Stimulated activated CD4-positive, alpha-beta T cell treated with anti-CD3 and anti-CD28 coated beads, Interleukin-1b, Interleukin-23, amount 100 ng/mL, for 48 hours (primary cell): ENCODE measurements at regions not wholly inside any gene's neighbourhood (a gene's known extent, or its start where the extent isn't known, plus 50 kb on each side); places are given as distances from the start of the nearest gene placed in this dataset.

Experiments
- DNase-seq: peaks from one replicate; pipeline ENCODE4 v3.0.0-alpha.2; 2020

- no peak for DNase-seq
These were observed 236.8 kb downstream of the OPA1 start for GRCh38 chr3:193829781-193830180.

- DNase-seq = no peak
These were observed 237.8 kb downstream of the OPA1 start for GRCh38 chr3:193830791-193831191.

- DNase-seq = no peak
These were observed 238.8 kb downstream of the OPA1 start for GRCh38 chr3:193831495-193832455.

GRCh38 chr3:193832833-193833413 is 239.9 kb downstream of the OPA1 start:
- DNase-seq = no peak

GRCh38 chr3:193833592-193833991 is 240.6 kb downstream of the OPA1 start:
- no peak for DNase-seq

- DNase-seq = no peak
These were observed 242.4 kb downstream of the OPA1 start for GRCh38 chr3:193835414-193835813.

GRCh38 chr3:193836511-193836910 is 243.5 kb downstream of the OPA1 start:
- DNase-seq = no peak

- DNase-seq = no peak
These were observed 243.9 kb downstream of the OPA1 start for GRCh38 chr3:193836918-193837317.

- DNase-seq = no peak
These were observed 244.4 kb downstream of the OPA1 start for GRCh38 chr3:193837347-193837827.

- no peak for DNase-seq
These were observed 247.2 kb downstream of the OPA1 start for GRCh38 chr3:193840111-193840641.

- DNase-seq = no peak
These were observed 248.6 kb downstream of the OPA1 start for GRCh38 chr3:193841581-193841980.

- DNase-seq = no peak
These were observed 249.2 kb downstream of the OPA1 start for GRCh38 chr3:193842029-193842798.

- no peak for DNase-seq
These were observed 249.9 kb downstream of the OPA1 start for GRCh38 chr3:193842832-193843473.

GRCh38 chr3:193843474-193844301 is 250.7 kb downstream of the OPA1 start:
- no peak for DNase-seq

GRCh38 chr3:193844472-193844871 is 251.5 kb downstream of the OPA1 start:
- no peak for DNase-seq

GRCh38 chr3:193845144-193845543 is 252.1 kb downstream of the OPA1 start:
- no peak for DNase-seq

- no peak for DNase-seq
These were observed 253.6 kb downstream of the OPA1 start for GRCh38 chr3:193846569-193846968.

GRCh38 chr3:193847402-193847801 is 254.4 kb downstream of the OPA1 start:
- no peak for DNase-seq

- DNase-seq = no peak
These were observed 255.5 kb downstream of the OPA1 start for GRCh38 chr3:193848547-193848946.

GRCh38 chr3:193850084-193850619 is 257.1 kb downstream of the OPA1 start:
- no peak for DNase-seq

- no peak for DNase-seq
These were observed 258.4 kb downstream of the OPA1 start for GRCh38 chr3:193851428-193851847.
